Mesenchymal stem cell (in vitro differentiated cells and primary cell): ENCODE measurements at regions not wholly inside any gene's neighbourhood (a gene's known extent, or its start where the extent isn't known, plus 50 kb on each side); places are given as distances from the start of the nearest gene placed in this dataset.

Source experiments
- DNase-seq: peaks from one replicate; pipeline ENCODE4 v3.0.0-alpha.2; 2013
- H2AFZ ChIP-seq: one replicate; pipeline ENCODE4 v1.6.1; 2013; ENCODE audit warnings: low read depth, mild to moderate bottlenecking, control low read depth, inconsistent platforms, low read length, moderate library complexity
- H2AK5ac ChIP-seq: 2 replicates; pipeline ENCODE4 v1.6.1; 2013; ENCODE audit warnings: low read length, moderate library complexity, mild to moderate bottlenecking, inconsistent platforms; ENCODE audit not compliant: severe bottlenecking
- H2BK120ac ChIP-seq: one replicate; pipeline ENCODE4 v1.6.1; 2013; ENCODE audit warnings: low read depth, mild to moderate bottlenecking, inconsistent platforms, low read length, moderate library complexity
- H2BK12ac ChIP-seq, 2 experiments: one replicate each; pipeline ENCODE4 v1.6.1; 2013; ENCODE audit warnings: inconsistent platforms in 2 of 2, low read length in 2 of 2, mild to moderate bottlenecking in 2 of 2, moderate library complexity in 2 of 2, control low read depth in 1 of 2
- H2BK15ac ChIP-seq: one replicate; pipeline ENCODE4 v1.6.1; 2013; ENCODE audit warnings: mild to moderate bottlenecking, low read depth, inconsistent platforms; ENCODE audit not compliant: poor library complexity, severe bottlenecking
- H2BK5ac ChIP-seq: 2 replicates; pipeline ENCODE4 v1.6.1; 2013; ENCODE audit warnings: low read depth, mild to moderate bottlenecking, low read length, control low read depth, inconsistent platforms; ENCODE audit not compliant: poor library complexity, severe bottlenecking
- H3K14ac ChIP-seq, 2 experiments: one replicate each; pipeline ENCODE4 v1.6.1; 2013; ENCODE audit warnings: inconsistent platforms in 2 of 2, low read length in 2 of 2, control low read depth in 1 of 2, mild to moderate bottlenecking in 1 of 2, moderate library complexity in 1 of 2
- H3K18ac ChIP-seq, 2 experiments: one replicate each; pipeline ENCODE4 v1.6.1; 2013; ENCODE audit warnings: inconsistent platforms in 2 of 2, low read length in 2 of 2, control low read depth in 1 of 2, low read depth in 1 of 2, mild to moderate bottlenecking in 1 of 2
- H3K23ac ChIP-seq, 2 experiments: one replicate each; pipeline ENCODE4 v1.6.1; 2013; ENCODE audit warnings: inconsistent platforms in 2 of 2, low read length in 2 of 2, mild to moderate bottlenecking in 2 of 2, moderate library complexity in 2 of 2, control low read depth in 1 of 2
- H3K27ac ChIP-seq: 2 replicates; pipeline ENCODE4 v1.5.1; 2013; ENCODE audit warnings: mild to moderate bottlenecking, moderate library complexity, low read length, control low read depth, inconsistent platforms; ENCODE audit not compliant: poor library complexity, severe bottlenecking
- H3K27me3 ChIP-seq, 2 experiments: 2 replicates each; pipeline versions ENCODE4 v1.6.1 to v1.7.0; 2013; ENCODE audit warnings: low read length in 2 of 2, mild to moderate bottlenecking in 2 of 2, moderate library complexity in 2 of 2, control low read depth in 1 of 2, inconsistent platforms in 1 of 2; ENCODE audit not compliant: control insufficient read depth in 1 of 2, insufficient read depth in 1 of 2
- H3K36me3 ChIP-seq, 2 experiments: 2 replicates each; pipeline versions ENCODE4 v1.6.1 to v1.7.0; 2013; ENCODE audit warnings: low read length in 2 of 2, control low read depth in 1 of 2, inconsistent platforms in 1 of 2, low read depth in 1 of 2, mild to moderate bottlenecking in 1 of 2; ENCODE audit not compliant: insufficient read depth in 2 of 2, control insufficient read depth in 1 of 2
- H3K4ac ChIP-seq, 2 experiments: one replicate each; pipeline ENCODE4 v1.6.1; 2013; ENCODE audit warnings: inconsistent platforms in 2 of 2, low read length in 2 of 2, mild to moderate bottlenecking in 2 of 2, moderate library complexity in 2 of 2, control low read depth in 1 of 2, low read depth in 1 of 2
- H3K4me1 ChIP-seq: 2 replicates; pipeline ENCODE4 v1.6.1; 2013; ENCODE audit warnings: low read depth, low read length, control low read depth; ENCODE audit not compliant: control insufficient read depth, insufficient read depth
- H3K4me2 ChIP-seq: 2 replicates; pipeline ENCODE4 v1.6.1; 2013; ENCODE audit warnings: low read length, mild to moderate bottlenecking, inconsistent platforms; ENCODE audit not compliant: poor library complexity, severe bottlenecking
- H3K4me3 ChIP-seq, 2 experiments: 2 replicates each; pipeline versions ENCODE4 v1.5.1 to v1.7.0; 2013; ENCODE audit warnings: low read length in 2 of 2, mild to moderate bottlenecking in 2 of 2, control low read depth in 1 of 2, low read depth in 1 of 2; ENCODE audit not compliant: insufficient read depth in 1 of 2
- H3K79me1 ChIP-seq: replicated peaks from 2 replicates; pipeline ENCODE4 v1.6.1; 2013; ENCODE audit warnings: mild to moderate bottlenecking, control low read depth, low read length, inconsistent platforms; ENCODE audit not compliant: poor library complexity, severe bottlenecking
- H3K9ac ChIP-seq: 2 replicates; pipeline ENCODE4 v1.7.0; 2013; ENCODE audit warnings: mild to moderate bottlenecking, low read length, moderate library complexity
- H3K9me3 ChIP-seq: 2 replicates; pipeline ENCODE4 v1.7.0; 2013; ENCODE audit warnings: mild to moderate bottlenecking, low read length; ENCODE audit not compliant: control insufficient read depth
- H4K8ac ChIP-seq: one replicate; pipeline ENCODE4 v1.6.1; 2013; ENCODE audit warnings: inconsistent platforms, mild to moderate bottlenecking, low read length, moderate library complexity
- H4K91ac ChIP-seq: one replicate; pipeline ENCODE4 v1.6.1; 2013; ENCODE audit warnings: mild to moderate bottlenecking, low read length, inconsistent platforms
- WGBS: methylation state at CpG from one replicate; pipeline ENCODE4 v1.1.7; 2013; ENCODE audit warnings: mixed read lengths; 5-methylcytosine and 5-hydroxymethylcytosine counted together

- no peak for DNase-seq
- Histone ChIP-seq H3K4ac (no peak overlapping the region), H3K14ac (no peak overlapping the region), H3K9ac (no peak overlapping the region), H3K36me3 (no peaks in the 10 kb centered on the region), H2BK12ac (no peak overlapping the region), H3K18ac (no peak overlapping the region), H4K8ac (no peak overlapping the region), H3K23ac (no peak overlapping the region), H3K4me3 (no peak overlapping the region), H3K9me3 (no peaks in the 10 kb centered on the region), H3K27ac (no peak overlapping the region), H3K4me2 (no peak overlapping the region), H2AK5ac (no peak overlapping the region), H4K91ac (no peak overlapping the region), H2AFZ (no peak overlapping the region), H3K79me1 (no peaks in the 10 kb centered on the region), H3K4me1 (no peaks in the 10 kb centered on the region), H3K27me3 (no peaks in the 10 kb centered on the region), H2BK5ac (no peak overlapping the region), H2BK15ac (no peak overlapping the region), H2BK120ac (no peak overlapping the region)
- no CpG with 5 or more reads among the region's 1 CpG for WGBS
These were observed 442.3 kb downstream of the CDH26 start for GRCh38 chr20:60400567-60400966.

GRCh38 chr20:60402189-60403058, 444.2 kb downstream of the CDH26 start:
- no peak overlapping the region for H4K91ac ChIP-seq
- no peaks in the 10 kb centered on the region for H3K79me1 ChIP-seq
- H2AFZ ChIP-seq = no peak overlapping the region
- no peak overlapping the region for H3K4me3 ChIP-seq
- no peak overlapping the region for H3K4me2 ChIP-seq
- no peak overlapping the region for H2AK5ac ChIP-seq
- H2BK120ac ChIP-seq = no peak overlapping the region
- no peak overlapping the region for H3K4ac ChIP-seq
- no peak overlapping the region for H2BK15ac ChIP-seq
- no peak overlapping the region for H3K27ac ChIP-seq
- H3K27me3 ChIP-seq = no peaks in the 10 kb centered on the region
- no peaks in the 10 kb centered on the region for H3K36me3 ChIP-seq
- DNase-seq = no peak
- 32% methylated on average over 3 of the region's 8 CpGs for WGBS
- no peak overlapping the region for H2BK12ac ChIP-seq
- H4K8ac ChIP-seq = no peak overlapping the region
- H3K9ac ChIP-seq = no peak overlapping the region
- H3K14ac ChIP-seq = no peak overlapping the region
- no peak overlapping the region for H2BK5ac ChIP-seq
- H3K18ac ChIP-seq = no peak overlapping the region
- H3K23ac ChIP-seq = no peak overlapping the region
- H3K9me3 ChIP-seq = no peaks in the 10 kb centered on the region
- no peaks in the 10 kb centered on the region for H3K4me1 ChIP-seq

GRCh38 chr20:60403105-60403741, 445.0 kb downstream of the CDH26 start:
- Histone ChIP-seq H2BK120ac (no peak overlapping the region), H4K91ac (no peak overlapping the region), H3K4me1 (no peaks in the 10 kb centered on the region), H3K4ac (no peak overlapping the region), H3K18ac (no peak overlapping the region), H3K79me1 (no peaks in the 10 kb centered on the region), H3K36me3 (no peaks in the 10 kb centered on the region), H2BK5ac (no peak overlapping the region), H2BK15ac (no peak overlapping the region), H3K9me3 (no peaks in the 10 kb centered on the region), H3K27ac (no peak overlapping the region), H4K8ac (no peak overlapping the region), H2BK12ac (no peak overlapping the region), H3K4me3 (no peak overlapping the region), H3K9ac (no peak overlapping the region), H3K4me2 (no peak overlapping the region), H3K27me3 (no peaks in the 10 kb centered on the region), H2AFZ (no peak overlapping the region), H2AK5ac (no peak overlapping the region), H3K14ac (no peak overlapping the region), H3K23ac (no peak overlapping the region)
- 68% methylated on average over 7 of the region's 8 CpGs for WGBS
- no peak for DNase-seq

- H3K27me3 ChIP-seq = no peaks in the 10 kb centered on the region
- no peak overlapping the region for H3K4me2 ChIP-seq
- H4K8ac ChIP-seq = peak overlapping the region; percentile 15
- no peak for DNase-seq
- H3K79me1 ChIP-seq = no peaks in the 10 kb centered on the region
- H3K9ac ChIP-seq = no peak overlapping the region
- H4K91ac ChIP-seq = no peak overlapping the region
- no peak overlapping the region for H2BK120ac ChIP-seq
- no peaks in the 10 kb centered on the region for H3K4me1 ChIP-seq
- no peak overlapping the region for H2AFZ ChIP-seq
- no peak overlapping the region for H3K4me3 ChIP-seq
- H2BK15ac ChIP-seq = no peak overlapping the region
- 76% methylated on average over 6 of the region's 10 CpGs for WGBS
- no peak overlapping the region for H3K18ac ChIP-seq
- no peak overlapping the region for H2AK5ac ChIP-seq
- H2BK12ac ChIP-seq = no peak overlapping the region
- peaks cover 6% of the 10 kb centered on the region for H3K9me3 ChIP-seq
- H3K36me3 ChIP-seq = no peaks in the 10 kb centered on the region
- H3K4ac ChIP-seq = no peak overlapping the region
- no peak overlapping the region for H2BK5ac ChIP-seq
- no peak overlapping the region for H3K27ac ChIP-seq
- H3K23ac ChIP-seq = no peak overlapping the region
- H3K14ac ChIP-seq = no peak overlapping the region
These were observed 449.0 kb downstream of the CDH26 start for GRCh38 chr20:60407011-60407771.
